ENCODE measurements at regions not wholly inside any gene's neighbourhood (a gene's known extent, or its start where the extent isn't known, plus 50 kb on each side); places are given as distances from the start of the nearest gene placed in this dataset.

DNA sequence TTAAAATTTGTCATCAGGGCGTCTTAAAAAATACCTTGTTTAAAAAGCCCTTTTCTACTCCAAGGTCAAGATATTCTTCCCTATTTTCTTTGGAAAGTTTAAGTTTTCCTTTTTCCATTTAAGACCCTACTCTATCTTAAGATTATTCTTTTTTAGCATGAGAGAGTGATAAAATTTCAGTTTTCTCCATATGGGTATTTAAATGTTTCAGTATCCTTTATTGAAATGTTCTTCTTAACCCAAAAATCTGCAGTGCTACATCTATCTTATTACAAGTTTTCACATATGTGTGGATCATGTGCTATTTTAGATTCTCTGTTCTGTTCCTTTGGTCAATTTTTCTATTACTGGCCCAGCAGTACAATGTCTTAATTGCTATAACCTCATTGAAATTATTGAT is 202.2 kb downstream of the TTC6 start:
- TF ChIP-seq, protein P1, sequence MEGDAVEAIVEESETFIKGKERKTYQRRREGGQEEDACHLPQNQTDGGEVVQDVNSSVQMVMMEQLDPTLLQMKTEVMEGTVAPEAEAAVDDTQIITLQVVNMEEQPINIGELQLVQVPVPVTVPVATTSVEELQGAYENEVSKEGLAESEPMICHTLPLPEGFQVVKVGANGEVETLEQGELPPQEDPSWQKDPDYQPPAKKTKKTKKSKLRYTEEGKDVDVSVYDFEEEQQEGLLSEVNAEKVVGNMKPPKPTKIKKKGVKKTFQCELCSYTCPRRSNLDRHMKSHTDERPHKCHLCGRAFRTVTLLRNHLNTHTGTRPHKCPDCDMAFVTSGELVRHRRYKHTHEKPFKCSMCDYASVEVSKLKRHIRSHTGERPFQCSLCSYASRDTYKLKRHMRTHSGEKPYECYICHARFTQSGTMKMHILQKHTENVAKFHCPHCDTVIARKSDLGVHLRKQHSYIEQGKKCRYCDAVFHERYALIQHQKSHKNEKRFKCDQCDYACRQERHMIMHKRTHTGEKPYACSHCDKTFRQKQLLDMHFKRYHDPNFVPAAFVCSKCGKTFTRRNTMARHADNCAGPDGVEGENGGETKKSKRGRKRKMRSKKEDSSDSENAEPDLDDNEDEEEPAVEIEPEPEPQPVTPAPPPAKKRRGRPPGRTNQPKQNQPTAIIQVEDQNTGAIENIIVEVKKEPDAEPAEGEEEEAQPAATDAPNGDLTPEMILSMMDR (IDR thresholded peaks at IDR 0.05; ENCODE audit: poor library complexity, severe bottlenecking): no peak
- TF ChIP-seq EP300 (conservative IDR thresholded peaks at IDR 0.05; ENCODE audit: poor library complexity, severe bottlenecking) (no peak), TAF1 (IDR thresholded peaks at IDR 0.05; ENCODE audit: low read depth) (no peak), EZH2 (IDR thresholded peaks at IDR 0.05; ENCODE audit: borderline replicate concordance, insufficient read depth, low read length, poor library complexity, severe bottlenecking) (no peak), RAD21 (conservative IDR thresholded peaks at IDR 0.05) (no peak), POLR2AphosphoS5 (IDR thresholded peaks at IDR 0.05) (no peak), SMC3 (conservative IDR thresholded peaks at IDR 0.05; ENCODE audit: poor library complexity) (no peak), MXI1 (conservative IDR thresholded peaks at IDR 0.05; ENCODE audit: poor library complexity, severe bottlenecking) (no peak)
- TF ChIP-seq, protein P2, sequence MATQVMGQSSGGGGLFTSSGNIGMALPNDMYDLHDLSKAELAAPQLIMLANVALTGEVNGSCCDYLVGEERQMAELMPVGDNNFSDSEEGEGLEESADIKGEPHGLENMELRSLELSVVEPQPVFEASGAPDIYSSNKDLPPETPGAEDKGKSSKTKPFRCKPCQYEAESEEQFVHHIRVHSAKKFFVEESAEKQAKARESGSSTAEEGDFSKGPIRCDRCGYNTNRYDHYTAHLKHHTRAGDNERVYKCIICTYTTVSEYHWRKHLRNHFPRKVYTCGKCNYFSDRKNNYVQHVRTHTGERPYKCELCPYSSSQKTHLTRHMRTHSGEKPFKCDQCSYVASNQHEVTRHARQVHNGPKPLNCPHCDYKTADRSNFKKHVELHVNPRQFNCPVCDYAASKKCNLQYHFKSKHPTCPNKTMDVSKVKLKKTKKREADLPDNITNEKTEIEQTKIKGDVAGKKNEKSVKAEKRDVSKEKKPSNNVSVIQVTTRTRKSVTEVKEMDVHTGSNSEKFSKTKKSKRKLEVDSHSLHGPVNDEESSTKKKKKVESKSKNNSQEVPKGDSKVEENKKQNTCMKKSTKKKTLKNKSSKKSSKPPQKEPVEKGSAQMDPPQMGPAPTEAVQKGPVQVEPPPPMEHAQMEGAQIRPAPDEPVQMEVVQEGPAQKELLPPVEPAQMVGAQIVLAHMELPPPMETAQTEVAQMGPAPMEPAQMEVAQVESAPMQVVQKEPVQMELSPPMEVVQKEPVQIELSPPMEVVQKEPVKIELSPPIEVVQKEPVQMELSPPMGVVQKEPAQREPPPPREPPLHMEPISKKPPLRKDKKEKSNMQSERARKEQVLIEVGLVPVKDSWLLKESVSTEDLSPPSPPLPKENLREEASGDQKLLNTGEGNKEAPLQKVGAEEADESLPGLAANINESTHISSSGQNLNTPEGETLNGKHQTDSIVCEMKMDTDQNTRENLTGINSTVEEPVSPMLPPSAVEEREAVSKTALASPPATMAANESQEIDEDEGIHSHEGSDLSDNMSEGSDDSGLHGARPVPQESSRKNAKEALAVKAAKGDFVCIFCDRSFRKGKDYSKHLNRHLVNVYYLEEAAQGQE (IDR thresholded peaks at IDR 0.05; ENCODE audit: borderline replicate concordance): no peak
- Histone ChIP-seq H3K9me2 (ENCODE audit: insufficient read depth, low read length) (no peaks in the 10 kb centered on the region), H3K79me2 (replicated peaks; ENCODE audit: insufficient read depth, low read length) (no peaks in the 10 kb centered on the region), H2AFZ (ENCODE audit: low read depth, low read length) (no peak overlapping the region), H3K27ac (ENCODE audit: low read length) (no peak overlapping the region), H3K27me3 (ENCODE audit: insufficient read depth, low read depth, low read length) (no peaks in the 10 kb centered on the region), H3K4me2 (ENCODE audit: low read length) (no peak overlapping the region), H3K36me3 (ENCODE audit: insufficient read depth, low read length) (no peaks in the 10 kb centered on the region), H3K9me3 (ENCODE audit: low read length) (no peaks in the 10 kb centered on the region), H3K9ac (ENCODE audit: low read length) (no peak overlapping the region), H4K20me1 (ENCODE audit: insufficient read depth) (no peaks in the 10 kb centered on the region), H3K4me3 (ENCODE audit: low read length) (no peak overlapping the region), H3F3A (ENCODE audit: insufficient read depth, low read length, poor library complexity, severe bottlenecking) (no peaks in the 10 kb centered on the region)

DNA sequence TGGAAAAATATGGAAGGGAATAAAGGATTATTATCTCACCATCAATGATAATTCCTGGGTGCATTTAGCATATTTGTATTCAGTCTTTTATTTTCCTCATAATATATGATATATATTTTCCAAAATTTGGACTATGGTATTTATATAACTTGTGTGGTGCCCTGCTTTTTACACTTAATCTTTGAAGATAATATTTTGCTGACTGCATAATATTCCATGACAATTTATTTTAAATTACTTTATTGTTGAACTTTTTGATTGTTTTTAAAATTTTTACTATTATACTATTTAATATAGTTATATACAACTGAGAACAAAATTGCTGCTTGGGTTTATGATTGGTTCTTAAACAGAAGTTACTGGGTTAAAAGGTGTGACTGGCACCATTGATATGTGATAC is 212.3 kb downstream of the TTC6 start:
- Histone ChIP-seq H3K36me3 (ENCODE audit: insufficient read depth, low read length) (no peaks in the 10 kb centered on the region), H3K9ac (ENCODE audit: low read length) (no peak overlapping the region), H3F3A (ENCODE audit: insufficient read depth, low read length, poor library complexity, severe bottlenecking) (no peaks in the 10 kb centered on the region), H4K20me1 (ENCODE audit: insufficient read depth) (no peaks in the 10 kb centered on the region), H3K9me3 (ENCODE audit: low read length) (no peaks in the 10 kb centered on the region), H3K79me2 (replicated peaks; ENCODE audit: insufficient read depth, low read length) (no peaks in the 10 kb centered on the region), H3K27me3 (ENCODE audit: insufficient read depth, low read depth, low read length) (no peaks in the 10 kb centered on the region), H3K9me2 (ENCODE audit: insufficient read depth, low read length) (no peaks in the 10 kb centered on the region), H3K4me2 (ENCODE audit: low read length) (no peak overlapping the region), H2AFZ (ENCODE audit: low read depth, low read length) (no peak overlapping the region), H3K4me3 (ENCODE audit: low read length) (no peak overlapping the region), H3K27ac (ENCODE audit: low read length) (no peak overlapping the region)
- no peak for TF ChIP-seq MXI1 (conservative IDR thresholded peaks at IDR 0.05; ENCODE audit: poor library complexity, severe bottlenecking)
- TF ChIP-seq RAD21 (conservative IDR thresholded peaks at IDR 0.05): no peak
- TF ChIP-seq, protein P2 (IDR thresholded peaks at IDR 0.05; ENCODE audit: borderline replicate concordance): no peak
- TF ChIP-seq POLR2AphosphoS5 (IDR thresholded peaks at IDR 0.05): no peak
- TF ChIP-seq EZH2 (IDR thresholded peaks at IDR 0.05; ENCODE audit: borderline replicate concordance, insufficient read depth, low read length, poor library complexity, severe bottlenecking): no peak
- no peak for TF ChIP-seq TAF1 (IDR thresholded peaks at IDR 0.05; ENCODE audit: low read depth)
- TF ChIP-seq, protein P1 (IDR thresholded peaks at IDR 0.05; ENCODE audit: poor library complexity, severe bottlenecking): no peak
- no peak for TF ChIP-seq EP300 (conservative IDR thresholded peaks at IDR 0.05; ENCODE audit: poor library complexity, severe bottlenecking)
- no peak for TF ChIP-seq SMC3 (conservative IDR thresholded peaks at IDR 0.05; ENCODE audit: poor library complexity)

Data from neural cell (in vitro differentiated cells).